GM21528 (cell line): ENCODE measurements at regions not wholly inside any gene's neighbourhood (a gene's known extent, or its start where the extent isn't known, plus 50 kb on each side); places are given as distances from the start of the nearest gene placed in this dataset.

Experiments used
- ATAC-seq: cut with Tn5 transposase; IDR thresholded peaks from one replicate; pipeline ENCODE4 v1.9.1; 2021; ENCODE audit warnings: mild to moderate bottlenecking, moderate library complexity; ENCODE audit not compliant: unreplicated experiment, low FRiP score

GRCh38 chr22:49289822-49290679, 537.6 kb downstream of the BRD1 start:
- ATAC-seq, result no peak

GRCh38 chr22:49286181-49286760, 541.4 kb downstream of the BRD1 start:
- no peak for ATAC-seq

- ATAC-seq, result no peak
Observed at GRCh38 chr22:49284931-49285330, 542.7 kb downstream of the BRD1 start.

GRCh38 chr22:49284056-49284784, 543.5 kb downstream of the BRD1 start:
- ATAC-seq, result no peak

GRCh38 chr22:49282596-49282995, 545.1 kb downstream of the BRD1 start:
- ATAC-seq, result no peak

- no peak for ATAC-seq
Observed at GRCh38 chr22:49281467-49282340, 546.0 kb downstream of the BRD1 start.

GRCh38 chr22:49278340-49278739, 549.3 kb downstream of the BRD1 start:
- no peak for ATAC-seq

GRCh38 chr22:49276567-49276966, 551.1 kb downstream of the BRD1 start:
- ATAC-seq, result no peak

- ATAC-seq, result no peak
Observed at GRCh38 chr22:49274754-49275380, 552.8 kb downstream of the BRD1 start.

- no peak for ATAC-seq
Observed at GRCh38 chr22:49272546-49273125, 555.0 kb downstream of the BRD1 start.

GRCh38 chr22:49271831-49272230, 555.8 kb downstream of the BRD1 start:
- ATAC-seq, result no peak

GRCh38 chr22:49271369-49271727, 556.3 kb downstream of the BRD1 start:
- no peak for ATAC-seq

- no peak for ATAC-seq
Observed at GRCh38 chr22:49270595-49271368, 556.9 kb downstream of the BRD1 start.

- ATAC-seq, result no peak
Observed at GRCh38 chr22:49269928-49270327, 557.7 kb downstream of the BRD1 start.

- ATAC-seq, result no peak
Observed at GRCh38 chr22:49269371-49269770, 558.3 kb downstream of the BRD1 start.

- ATAC-seq, result no peak
Observed at GRCh38 chr22:49268924-49269323, 558.7 kb downstream of the BRD1 start.

- no peak for ATAC-seq
Observed at GRCh38 chr22:49267996-49268395, 559.7 kb downstream of the BRD1 start.

GRCh38 chr22:49266561-49267519, 560.8 kb downstream of the BRD1 start:
- no peak for ATAC-seq
